Thoracic aorta (tissue), 2 donors: ENCODE measurements at regions not wholly inside any gene's neighbourhood (a gene's known extent, or its start where the extent isn't known, plus 50 kb on each side); places are given as distances from the start of the nearest gene placed in this dataset.

ENCODE experiments used
- ATAC-seq: fragments of 150-250 bp; one replicate; pipeline ENCODE4 v1.8.0; 2017; ENCODE audit warnings: low read depth; ENCODE audit not compliant: insufficient number of reproducible peaks, low FRiP score
- DNase-seq: peaks from one replicate; pipeline ENCODE4 v3.0.0-alpha.2; 2020; ENCODE audit warnings: low spot score
- H3K27ac ChIP-seq, 2 donors: fragments of 200-600 bp; sonication (generic); 1 replicate in 1 of 2; 2 replicates in 1 of 2; pipeline ENCODE4 v1.5.1; 2016; ENCODE audit warnings: mild to moderate bottlenecking in 2 of 2, moderate library complexity in 2 of 2
- H3K27me3 ChIP-seq: fragments of 200-600 bp; sonication (generic); replicated peaks from 2 replicates; pipeline ENCODE4 v1.6.0; 2016; ENCODE audit warnings: mild to moderate bottlenecking; ENCODE audit not compliant: insufficient read depth
- H3K36me3 ChIP-seq: fragments of 200-600 bp; sonication (generic); one replicate; pipeline ENCODE4 v1.5.1; 2016
- H3K4me1 ChIP-seq, 2 donors: fragments of 200-600 bp; sonication (generic); 1 replicate in 1 of 2; 2 replicates in 1 of 2; pipeline versions ENCODE4 v1.5.1 to v1.6.0; 2016; ENCODE audit warnings: low read depth in 2 of 2, mild to moderate bottlenecking in 1 of 2; ENCODE audit not compliant: control insufficient read depth in 1 of 2
- H3K4me3 ChIP-seq: fragments of 200-600 bp; sonication (generic); 2 replicates; pipeline ENCODE4 v1.5.1; 2016; ENCODE audit warnings: mild to moderate bottlenecking
- H3K9me3 ChIP-seq: fragments of 200-600 bp; sonication (generic); 2 replicates; pipeline ENCODE4 v1.5.1; 2016
- CTCF ChIP-seq: fragments of 200-600 bp; sonication (generic); IDR thresholded peaks from one replicate; pipeline ENCODE4 v1.5.1; 2019; ENCODE audit warnings: antibody characterized with exemption

GRCh38 chr3:137347817-137348368 lies 390.1 kb downstream of the IL20RB start:
- no peaks in the 10 kb centered on the region for H3K9me3 ChIP-seq
- H3K27ac ChIP-seq: no peak overlapping the region
- no peaks in the 10 kb centered on the region for H3K4me1 ChIP-seq
- no peak for DNase-seq
- no peak for ATAC-seq
- no peak for TF ChIP-seq CTCF
- no peak overlapping the region for H3K4me3 ChIP-seq
- H3K27me3 ChIP-seq: no peaks in the 10 kb centered on the region
- H3K36me3 ChIP-seq: no peaks in the 10 kb centered on the region

GRCh38 chr3:137348936-137349335 lies 391.2 kb downstream of the IL20RB start:
- ATAC-seq: no peak

GRCh38 chr3:137349557-137350348 lies 392.0 kb downstream of the IL20RB start:
- Histone ChIP-seq H3K4me3 (no peak overlapping the region), H3K27ac (no peak overlapping the region), H3K4me1 (no peaks in the 10 kb centered on the region), H3K9me3 (no peaks in the 10 kb centered on the region), H3K36me3 (no peaks in the 10 kb centered on the region), H3K27me3 (no peaks in the 10 kb centered on the region)
- DNase-seq: no peak
- no peak for TF ChIP-seq CTCF
- ATAC-seq: no peak

More at GRCh38 chr3:137348936-137349335, 391.2 kb downstream of the IL20RB start:
- H3K4me1 ChIP-seq: no peaks in the 10 kb centered on the region
- no peaks in the 10 kb centered on the region for H3K27me3 ChIP-seq
- no peak overlapping the region for H3K4me3 ChIP-seq
- H3K9me3 ChIP-seq: no peaks in the 10 kb centered on the region
- DNase-seq: no peak
- H3K36me3 ChIP-seq: no peaks in the 10 kb centered on the region
- no peak overlapping the region for H3K27ac ChIP-seq
- TF ChIP-seq CTCF: no peak

GRCh38 chr3:137360531-137361201 lies 402.9 kb downstream of the IL20RB start:
- no peak for TF ChIP-seq CTCF

GRCh38 chr3:137382005-137382594 lies 382.0 kb upstream of the SOX14 start:
- no peaks in the 10 kb centered on the region for H3K4me1 ChIP-seq
- no peak for ATAC-seq
- no peak overlapping the region for H3K27ac ChIP-seq
- no peak overlapping the region for H3K4me3 ChIP-seq
- no peaks in the 10 kb centered on the region for H3K36me3 ChIP-seq
- H3K9me3 ChIP-seq: no peaks in the 10 kb centered on the region
- no peaks in the 10 kb centered on the region for H3K27me3 ChIP-seq
- TF ChIP-seq CTCF: no peak
- DNase-seq: no peak

More at GRCh38 chr3:137360531-137361201, 402.9 kb downstream of the IL20RB start:
- Histone ChIP-seq H3K9me3 (no peaks in the 10 kb centered on the region), H3K4me3 (no peak overlapping the region), H3K4me1 (no peaks in the 10 kb centered on the region), H3K27ac (no peak overlapping the region), H3K36me3 (no peaks in the 10 kb centered on the region), H3K27me3 (no peaks in the 10 kb centered on the region)
- ATAC-seq: no peak
- no peak for DNase-seq
